Spleen (tissue), 7 donors: ENCODE measurements at regions not wholly inside any gene's neighbourhood (a gene's known extent, or its start where the extent isn't known, plus 50 kb on each side); places are given as distances from the start of the nearest gene placed in this dataset.

ENCODE experiments used
- CTCF ChIP-seq, 11 experiments: fragments of 200-600 bp in 7 of 11; fragments of 450-650 bp in 4 of 11; sonication (generic) in 4 of 11; IDR thresholded peaks in 8 of 11; conservative IDR thresholded peaks in 3 of 11; 1 replicate in 7 of 11; 2 replicates in 4 of 11; pipeline versions ENCODE4 v1.4.0 to v1.8.0; 2016 to 2021; ENCODE audit warnings: antibody characterized with exemption in 11 of 11, inconsistent platforms in 4 of 11, mild to moderate bottlenecking in 1 of 11
- POLR2A ChIP-seq, 3 donors: fragments of 450-650 bp; IDR thresholded peaks; one replicate each; pipeline ENCODE4 v1.5.1; 2017; ENCODE audit warnings: antibody characterized with exemption in 3 of 3, mild to moderate bottlenecking in 1 of 3
- POLR2AphosphoS5 ChIP-seq, 3 donors: sonication (generic); formaldehyde crosslinking; IDR thresholded peaks; one replicate each; pipeline ENCODE4 v1.5.1; 2017; ENCODE audit warnings: antibody characterized with exemption in 3 of 3
- donor health status: DM: no; HTN: no; CAD: no; lungs with moderate emphysema.
- donor health status: DM: no; HTN: no; CAD: no.
- donor health status: DM: no; HTN: no; CAD: no.

GRCh38 chr6:104563306-104563705 lies 296.4 kb downstream of the HACE1 start:
- TF ChIP-seq CTCF (IDR thresholded peaks at IDR 0.05 in 8 of 11, conservative IDR thresholded peaks at IDR 0.05 in 3 of 11) = no peak
- TF ChIP-seq POLR2AphosphoS5 (IDR thresholded peaks at IDR 0.05) = no peak
- TF ChIP-seq POLR2A (IDR thresholded peaks at IDR 0.05) = no peak
